ENCODE measurements at regions not wholly inside any gene's neighbourhood (a gene's known extent, or its start where the extent isn't known, plus 50 kb on each side); places are given as distances from the start of the nearest gene placed in this dataset.

DNA sequence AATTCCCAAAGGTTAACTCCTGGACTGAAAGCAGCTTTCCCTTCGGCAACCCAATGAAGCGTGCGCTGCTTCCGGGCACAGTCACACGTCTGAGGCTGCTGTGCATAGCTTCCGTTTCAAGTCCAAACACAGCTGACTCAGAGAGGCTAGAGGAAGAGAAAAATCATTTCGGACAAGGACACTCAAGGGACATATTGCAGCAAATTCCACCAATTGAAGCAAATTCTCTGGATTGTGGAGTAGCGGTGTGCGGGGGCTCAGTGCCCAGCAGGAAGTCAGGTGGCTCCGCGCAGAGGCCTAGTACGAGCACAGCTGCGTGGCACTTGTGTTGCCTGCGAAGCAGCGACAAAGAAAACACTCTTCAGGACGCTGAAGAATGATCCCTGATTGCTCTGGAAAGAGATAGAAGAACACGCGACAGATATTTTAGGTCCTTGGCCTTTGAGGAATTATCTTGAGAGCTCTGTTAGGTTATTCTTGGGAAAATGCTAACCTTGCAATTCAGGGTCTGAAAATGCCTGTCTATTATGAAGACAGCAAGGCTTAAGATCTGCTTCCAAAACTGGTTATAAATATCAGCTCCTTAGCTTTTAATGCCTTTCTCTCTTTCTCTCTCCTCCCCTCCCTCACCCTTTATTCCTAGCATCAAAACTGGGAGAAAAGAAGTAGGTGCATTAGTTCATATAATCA lies 352.6 kb upstream of the DLGAP1 start:
- Histone ChIP-seq H3K36me3 (replicated peaks; ENCODE audit: low read depth, low read length) (no peaks in the 10 kb centered on the region), H3K4me2 (ENCODE audit: low read length) (no peak overlapping the region), H4K20me1 (ENCODE audit: insufficient read depth, low read length) (no peaks in the 10 kb centered on the region), H3K27ac (ENCODE audit: low read length) (no peak overlapping the region), H3K4me3 (ENCODE audit: low read length) (no peak overlapping the region), H2AFZ (ENCODE audit: low read depth, low read length) (no peak overlapping the region), H3K4me1 (ENCODE audit: low read length) (no peaks in the 10 kb centered on the region), H3K27me3 (ENCODE audit: low read depth, low read length) (no peaks in the 10 kb centered on the region), H3K9me3 (ENCODE audit: insufficient read depth, low read length) (no peaks in the 10 kb centered on the region), H3K9ac (ENCODE audit: low read length) (no peak overlapping the region), H3K79me2 (ENCODE audit: low read length) (no peaks in the 10 kb centered on the region)
- TF ChIP-seq, protein P1, sequence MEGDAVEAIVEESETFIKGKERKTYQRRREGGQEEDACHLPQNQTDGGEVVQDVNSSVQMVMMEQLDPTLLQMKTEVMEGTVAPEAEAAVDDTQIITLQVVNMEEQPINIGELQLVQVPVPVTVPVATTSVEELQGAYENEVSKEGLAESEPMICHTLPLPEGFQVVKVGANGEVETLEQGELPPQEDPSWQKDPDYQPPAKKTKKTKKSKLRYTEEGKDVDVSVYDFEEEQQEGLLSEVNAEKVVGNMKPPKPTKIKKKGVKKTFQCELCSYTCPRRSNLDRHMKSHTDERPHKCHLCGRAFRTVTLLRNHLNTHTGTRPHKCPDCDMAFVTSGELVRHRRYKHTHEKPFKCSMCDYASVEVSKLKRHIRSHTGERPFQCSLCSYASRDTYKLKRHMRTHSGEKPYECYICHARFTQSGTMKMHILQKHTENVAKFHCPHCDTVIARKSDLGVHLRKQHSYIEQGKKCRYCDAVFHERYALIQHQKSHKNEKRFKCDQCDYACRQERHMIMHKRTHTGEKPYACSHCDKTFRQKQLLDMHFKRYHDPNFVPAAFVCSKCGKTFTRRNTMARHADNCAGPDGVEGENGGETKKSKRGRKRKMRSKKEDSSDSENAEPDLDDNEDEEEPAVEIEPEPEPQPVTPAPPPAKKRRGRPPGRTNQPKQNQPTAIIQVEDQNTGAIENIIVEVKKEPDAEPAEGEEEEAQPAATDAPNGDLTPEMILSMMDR (IDR thresholded peaks at IDR 0.05; ENCODE audit: low read depth, low read length): no peak
- TF ChIP-seq EZH2phosphoT487 (IDR thresholded peaks at IDR 0.05; ENCODE audit: low read depth): no peak

DNA sequence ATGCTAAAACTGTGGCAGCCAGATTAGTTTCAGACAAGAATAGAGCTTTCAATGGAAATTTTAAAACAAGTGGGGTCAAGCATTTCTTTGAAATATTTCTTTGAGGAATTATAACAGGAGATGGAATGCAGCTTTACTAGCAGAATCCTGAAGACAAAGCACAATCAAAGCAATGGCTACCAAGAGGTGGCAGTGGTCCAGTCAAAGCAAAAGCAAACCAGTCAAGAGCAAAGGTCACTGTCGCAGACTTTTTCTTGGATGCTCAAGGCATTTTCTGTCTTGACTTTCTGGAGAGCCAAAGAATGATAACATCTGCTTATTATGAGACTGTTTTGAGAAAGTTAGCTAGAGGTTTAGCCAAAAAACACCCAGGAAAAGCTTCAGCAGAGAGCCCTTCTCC lies 351.2 kb upstream of the DLGAP1 start:
- TF ChIP-seq, protein P1 (IDR thresholded peaks at IDR 0.05; ENCODE audit: low read depth, low read length): no peak
- no peak for TF ChIP-seq EZH2phosphoT487 (IDR thresholded peaks at IDR 0.05; ENCODE audit: low read depth)
- Histone ChIP-seq H3K4me2 (ENCODE audit: low read length) (no peak overlapping the region), H3K27ac (ENCODE audit: low read length) (no peak overlapping the region), H3K79me2 (ENCODE audit: low read length) (no peaks in the 10 kb centered on the region), H3K4me3 (ENCODE audit: low read length) (no peak overlapping the region), H3K9ac (ENCODE audit: low read length) (no peak overlapping the region), H3K4me1 (ENCODE audit: low read length) (no peaks in the 10 kb centered on the region), H3K9me3 (ENCODE audit: insufficient read depth, low read length) (no peaks in the 10 kb centered on the region), H3K36me3 (replicated peaks; ENCODE audit: low read depth, low read length) (no peaks in the 10 kb centered on the region), H4K20me1 (ENCODE audit: insufficient read depth, low read length) (no peaks in the 10 kb centered on the region), H3K27me3 (ENCODE audit: low read depth, low read length) (no peaks in the 10 kb centered on the region), H2AFZ (ENCODE audit: low read depth, low read length) (no peak overlapping the region)

DNA sequence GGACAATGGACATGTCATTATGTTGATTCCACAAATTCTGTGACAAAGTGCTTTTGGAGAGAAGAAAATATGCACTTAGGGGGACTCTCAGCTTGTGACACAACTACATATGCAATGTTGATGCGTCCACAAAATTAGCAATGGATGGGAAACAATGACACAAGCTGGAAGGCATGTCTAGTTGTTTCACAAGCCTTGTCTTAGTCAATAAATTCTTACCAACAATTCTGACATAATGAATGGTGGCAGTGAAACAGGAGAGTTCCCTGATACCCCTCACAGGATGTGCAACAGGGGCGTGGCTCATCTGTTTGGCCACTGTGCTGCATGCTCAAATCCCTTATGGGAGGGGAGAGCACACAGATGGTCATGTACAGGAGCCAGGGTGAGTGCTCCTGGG lies 347.2 kb upstream of the DLGAP1 start:
- no peak overlapping the region for H3K9ac ChIP-seq (ENCODE audit: low read length)
- no peaks in the 10 kb centered on the region for H4K20me1 ChIP-seq (ENCODE audit: insufficient read depth, low read length)

DNA sequence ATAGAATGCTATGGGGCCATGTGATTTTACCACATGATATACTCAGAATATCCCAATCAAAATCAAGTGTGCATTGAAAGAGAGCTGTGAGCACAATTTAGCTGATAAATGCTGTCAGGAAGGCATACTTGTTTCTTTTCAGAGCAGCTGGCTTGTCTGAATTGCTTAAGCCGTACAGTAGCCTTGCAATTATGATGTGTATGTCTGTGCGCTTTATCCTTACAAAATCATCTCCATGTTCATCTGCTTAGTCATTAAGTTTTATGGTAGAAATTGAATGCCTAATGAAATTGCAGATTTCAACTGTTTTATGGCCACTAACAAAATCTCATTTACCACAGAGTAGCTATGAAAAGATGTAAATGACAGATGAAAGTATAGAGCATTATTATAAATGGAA lies 346.0 kb upstream of the DLGAP1 start:
- Histone ChIP-seq H3K9ac (ENCODE audit: low read length) (no peak overlapping the region), H3K9me3 (ENCODE audit: insufficient read depth, low read length) (no peaks in the 10 kb centered on the region; the same call in 1 of the 2 replicates), H4K20me1 (ENCODE audit: insufficient read depth, low read length) (no peaks in the 10 kb centered on the region), H3K4me2 (ENCODE audit: low read length) (no peak overlapping the region), H3K4me1 (ENCODE audit: low read length) (no peaks in the 10 kb centered on the region), H3K27me3 (ENCODE audit: low read depth, low read length) (no peaks in the 10 kb centered on the region), H3K36me3 (replicated peaks; ENCODE audit: low read depth, low read length) (no peaks in the 10 kb centered on the region), H3K4me3 (ENCODE audit: low read length) (no peak overlapping the region), H3K79me2 (ENCODE audit: low read length) (no peaks in the 10 kb centered on the region), H2AFZ (ENCODE audit: low read depth, low read length) (no peak overlapping the region), H3K27ac (ENCODE audit: low read length) (no peak overlapping the region)
- TF ChIP-seq, protein P1 (IDR thresholded peaks at IDR 0.05; ENCODE audit: low read depth, low read length): no peak
- TF ChIP-seq EZH2phosphoT487 (IDR thresholded peaks at IDR 0.05; ENCODE audit: low read depth): no peak

More for the DNA sequence above, 347.2 kb upstream of the DLGAP1 start:
- TF ChIP-seq, protein P1 (IDR thresholded peaks at IDR 0.05; ENCODE audit: low read depth, low read length): no peak
- TF ChIP-seq EZH2phosphoT487 (IDR thresholded peaks at IDR 0.05; ENCODE audit: low read depth): no peak
- Histone ChIP-seq H2AFZ (ENCODE audit: low read depth, low read length) (no peak overlapping the region), H3K36me3 (replicated peaks; ENCODE audit: low read depth, low read length) (no peaks in the 10 kb centered on the region), H3K27me3 (ENCODE audit: low read depth, low read length) (no peaks in the 10 kb centered on the region), H3K9me3 (ENCODE audit: insufficient read depth, low read length) (no peaks in the 10 kb centered on the region; the same call in 1 of the 2 replicates), H3K4me2 (ENCODE audit: low read length) (no peak overlapping the region), H3K4me1 (ENCODE audit: low read length) (no peaks in the 10 kb centered on the region), H3K27ac (ENCODE audit: low read length) (no peak overlapping the region), H3K4me3 (ENCODE audit: low read length) (no peak overlapping the region), H3K79me2 (ENCODE audit: low read length) (no peaks in the 10 kb centered on the region)
